Right renal pelvis (tissue), 4 donors: ENCODE measurements at regions not wholly inside any gene's neighbourhood (a gene's known extent, or its start where the extent isn't known, plus 50 kb on each side); places are given as distances from the start of the nearest gene placed in this dataset.

ENCODE experiments used
- DNase-seq, 4 donors: peaks; one replicate each; pipeline ENCODE4 v3.0.0-alpha.2; 2013; ENCODE audit warnings: low read depth in 4 of 4, low spot score in 3 of 4, missing footprints in 1 of 4

DNA sequence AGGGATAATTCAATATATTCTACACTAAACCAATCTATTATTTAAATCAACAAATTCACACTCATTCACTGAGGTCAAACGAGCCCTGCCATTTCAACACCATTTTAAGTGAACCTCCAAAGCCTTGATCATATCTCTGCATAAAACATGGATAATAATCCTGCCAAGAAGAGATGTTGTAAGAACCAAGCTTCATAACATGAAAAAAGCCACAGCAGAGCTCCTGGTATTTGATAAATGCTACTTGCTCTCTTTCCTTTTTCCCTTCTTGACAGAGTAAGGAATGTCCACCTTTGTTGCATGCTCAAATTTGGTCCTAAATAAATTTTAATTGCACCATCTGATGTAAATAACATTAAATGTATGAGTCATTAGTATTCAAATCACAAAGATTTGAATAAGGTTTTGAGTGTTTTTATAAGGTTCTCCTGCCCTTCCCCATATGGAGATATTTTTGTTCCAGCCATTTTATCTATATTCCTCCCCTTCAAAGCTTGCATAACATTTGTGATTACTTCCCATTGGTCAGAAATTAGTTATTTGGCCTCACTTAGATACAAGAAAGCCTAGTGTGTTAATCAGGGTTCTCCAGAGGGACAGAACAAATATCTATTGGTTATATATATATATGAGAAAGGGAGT lies 318.8 kb downstream of the RND3 start:
- no peak for DNase-seq

DNA sequence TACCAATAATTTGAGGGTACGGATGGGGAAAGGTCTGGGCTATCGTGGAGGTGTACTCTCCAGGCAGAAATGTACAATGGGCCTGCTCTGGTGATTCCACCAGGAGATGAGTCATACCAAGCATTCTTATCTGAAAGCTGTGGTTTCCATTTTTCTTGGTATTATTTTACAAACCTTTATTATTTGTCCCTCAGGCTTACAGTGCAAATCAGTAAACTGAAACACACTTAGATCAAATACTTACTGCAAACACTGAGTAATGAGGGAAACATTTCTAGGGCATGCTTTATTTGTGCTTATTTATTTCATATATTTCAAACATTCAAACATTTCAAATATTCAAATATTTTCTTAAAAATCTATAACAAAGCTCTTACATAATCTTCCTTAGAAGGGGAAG lies 319.8 kb downstream of the RND3 start:
- no peak for DNase-seq

DNA sequence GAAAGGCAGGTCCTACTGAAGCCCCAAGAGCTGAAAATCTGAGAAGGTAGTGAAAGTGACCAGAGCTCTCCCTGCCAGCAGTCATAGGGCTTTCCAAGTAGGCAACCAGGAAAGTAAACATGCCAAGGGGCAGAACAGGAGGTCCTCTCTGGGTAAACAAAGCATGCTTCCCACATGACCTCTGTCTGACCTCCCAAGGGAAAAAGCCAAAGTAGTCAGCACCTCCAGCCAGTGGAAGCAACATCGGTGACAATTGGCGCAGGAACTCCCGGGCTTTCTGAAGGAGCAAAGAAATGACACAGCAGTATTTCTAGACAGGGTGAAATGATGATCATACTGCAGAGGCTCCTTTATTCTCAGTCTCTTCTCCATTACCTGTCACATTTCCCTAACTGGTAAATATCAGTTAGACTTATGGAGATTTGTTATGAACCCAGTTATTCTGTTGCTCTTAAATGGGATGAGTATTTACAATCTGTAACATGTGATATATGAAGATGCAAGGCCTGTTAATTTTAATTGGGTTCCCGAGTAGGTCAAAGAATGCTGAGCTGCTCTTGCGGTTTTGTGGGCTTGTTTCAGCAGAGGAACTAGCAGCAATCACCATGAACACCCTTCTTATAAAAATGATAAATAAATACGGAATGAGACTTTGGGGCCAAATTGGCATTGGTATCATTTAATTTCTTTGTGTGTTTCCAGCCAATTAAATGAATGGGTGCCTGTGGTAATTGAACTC lies 321.0 kb downstream of the RND3 start:
- DNase-seq, result no peak

DNA sequence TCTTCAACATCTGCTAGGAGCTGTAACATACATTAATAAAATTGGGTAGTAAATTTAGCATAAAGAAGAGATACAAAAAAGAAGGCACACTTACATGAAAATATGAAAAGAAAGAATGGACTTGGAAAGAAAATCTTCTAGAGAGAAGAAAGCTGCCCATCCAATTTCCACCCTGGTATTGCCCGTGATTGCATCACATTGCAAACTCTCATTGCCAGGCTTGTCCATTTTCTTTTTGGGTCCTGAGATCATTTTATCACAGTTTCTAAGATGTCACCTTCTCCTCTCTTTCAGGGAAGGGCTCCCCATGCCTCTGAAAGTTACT lies 321.5 kb downstream of the RND3 start:
- DNase-seq, result no peak

DNA sequence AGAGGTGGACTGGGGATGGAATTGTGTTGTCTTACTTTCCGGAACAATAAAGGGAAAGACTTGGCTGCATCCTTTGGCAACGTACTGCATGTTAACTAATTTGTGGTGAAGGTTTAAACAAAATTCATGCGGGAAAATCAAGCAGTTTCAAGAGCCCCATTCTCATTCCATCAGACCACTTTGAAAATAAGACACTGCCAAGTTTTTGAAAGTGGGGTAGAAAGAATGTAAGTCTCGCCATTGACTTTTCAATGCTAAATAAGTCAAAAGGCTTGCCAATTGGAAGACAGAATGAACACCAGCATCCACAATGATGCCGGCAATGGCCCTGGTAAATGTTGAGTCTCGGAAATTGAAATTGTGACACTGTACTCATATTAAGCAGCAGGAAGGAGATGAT lies 322.0 kb downstream of the RND3 start:
- DNase-seq, result no peak

DNA sequence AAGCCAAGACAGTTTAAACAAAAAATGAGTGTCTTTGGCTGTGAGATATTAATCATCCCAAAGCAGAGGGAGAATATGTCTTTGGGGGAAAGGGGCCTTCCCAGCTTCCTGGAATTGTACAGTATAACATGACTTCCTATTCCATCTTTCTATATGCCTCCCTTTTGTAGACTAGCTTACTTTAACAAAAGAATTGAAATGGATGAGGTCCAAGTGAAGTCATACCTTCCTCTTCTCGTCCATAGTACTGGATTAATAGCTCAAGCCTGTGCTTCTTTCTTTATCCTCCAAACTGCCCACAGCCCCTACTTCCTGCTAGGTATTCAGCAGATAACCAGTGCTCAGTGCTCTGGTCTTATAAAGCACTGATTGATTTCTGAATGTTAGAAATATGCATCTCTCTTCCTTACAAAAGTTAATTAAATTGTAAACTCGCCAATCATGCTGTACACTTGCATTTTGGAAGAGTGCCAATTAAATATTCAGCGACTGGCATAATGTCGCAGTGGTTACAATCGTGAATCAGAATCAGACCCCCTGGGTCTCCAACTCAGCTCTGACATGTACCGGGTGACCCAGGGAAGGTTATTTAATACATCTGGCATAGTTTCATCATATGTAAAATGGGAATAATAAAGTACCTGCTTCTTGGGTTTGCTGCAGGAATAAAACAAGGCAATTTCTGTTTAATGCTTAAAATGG lies 325.1 kb downstream of the RND3 start:
- no peak for DNase-seq

DNA sequence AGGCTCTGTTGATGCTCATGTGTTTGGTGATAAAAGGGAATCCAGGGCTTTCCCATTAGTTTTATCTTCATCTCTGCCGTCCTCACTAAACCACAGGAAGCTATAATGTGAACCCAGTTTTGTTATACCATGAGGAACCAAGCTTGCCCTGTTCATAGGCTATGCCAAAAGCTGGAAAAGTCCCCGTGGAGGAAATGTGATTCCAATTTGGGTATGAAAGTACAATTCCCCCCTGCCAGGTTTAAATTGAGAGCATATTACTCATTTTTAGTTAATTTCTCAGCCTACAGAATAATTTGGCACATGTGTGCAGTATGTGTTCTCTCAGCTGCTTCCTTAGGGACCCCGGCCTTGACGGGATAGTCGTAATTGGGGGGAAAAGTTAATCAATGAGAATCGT lies 327.4 kb downstream of the RND3 start:
- DNase-seq, result no peak

DNA sequence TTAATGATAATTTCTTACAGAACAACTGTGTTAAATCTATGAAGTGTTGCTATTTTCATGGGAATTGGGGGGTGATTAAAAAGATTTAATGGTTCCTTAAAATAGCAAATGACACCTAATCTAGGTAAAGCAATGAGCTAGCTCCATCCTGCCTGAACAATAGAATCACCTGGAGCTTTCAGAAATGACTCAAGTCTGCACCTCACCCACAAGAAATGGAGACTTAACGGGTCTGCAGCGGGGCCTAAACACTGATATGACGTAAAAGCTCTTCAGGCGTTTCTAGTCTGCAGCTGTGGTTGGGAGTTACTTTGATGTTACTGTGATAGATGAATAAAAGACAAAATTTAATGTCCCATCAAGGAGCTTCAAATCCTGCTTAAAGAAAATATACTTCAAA lies 328.2 kb downstream of the RND3 start:
- DNase-seq, result no peak

DNA sequence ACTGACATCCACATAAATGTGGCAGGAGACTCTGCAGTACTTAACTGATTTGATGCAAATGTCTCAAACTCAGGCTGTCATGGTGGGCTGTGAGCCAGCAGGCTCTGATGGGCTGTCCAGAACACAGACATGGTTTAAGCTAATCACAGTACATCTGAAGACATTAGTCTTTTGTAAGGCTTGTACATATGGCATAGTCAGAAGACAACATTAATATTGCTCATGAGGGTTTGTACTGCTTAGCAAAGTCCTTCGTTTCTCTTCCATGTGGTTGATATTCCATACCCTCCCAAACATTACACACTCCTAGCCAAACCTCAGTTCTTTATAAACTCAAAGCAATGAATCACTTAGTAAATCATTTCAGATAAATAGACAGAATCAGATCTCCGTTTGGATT lies 330.6 kb downstream of the RND3 start:
- DNase-seq, result no peak

DNA sequence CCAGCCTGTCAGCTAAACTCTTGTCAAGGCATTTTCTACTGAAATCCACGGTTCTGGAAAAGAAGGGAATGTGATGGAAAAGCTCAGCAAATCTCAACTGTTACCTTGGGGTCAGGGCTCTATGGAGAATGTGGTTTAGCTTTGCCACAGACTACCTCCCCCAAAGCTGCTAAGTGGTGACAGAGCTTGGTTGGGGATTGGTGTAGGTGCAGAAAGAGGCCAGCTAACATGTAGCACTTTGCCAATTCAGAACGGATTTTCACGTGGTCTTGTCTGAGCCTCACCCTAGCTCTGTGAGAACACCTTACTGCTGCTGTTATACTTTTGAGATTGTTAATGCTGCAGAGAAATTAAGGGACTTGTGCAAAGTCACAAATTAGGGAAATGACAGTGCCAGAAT lies 331.1 kb downstream of the RND3 start:
- DNase-seq, result no peak

DNA sequence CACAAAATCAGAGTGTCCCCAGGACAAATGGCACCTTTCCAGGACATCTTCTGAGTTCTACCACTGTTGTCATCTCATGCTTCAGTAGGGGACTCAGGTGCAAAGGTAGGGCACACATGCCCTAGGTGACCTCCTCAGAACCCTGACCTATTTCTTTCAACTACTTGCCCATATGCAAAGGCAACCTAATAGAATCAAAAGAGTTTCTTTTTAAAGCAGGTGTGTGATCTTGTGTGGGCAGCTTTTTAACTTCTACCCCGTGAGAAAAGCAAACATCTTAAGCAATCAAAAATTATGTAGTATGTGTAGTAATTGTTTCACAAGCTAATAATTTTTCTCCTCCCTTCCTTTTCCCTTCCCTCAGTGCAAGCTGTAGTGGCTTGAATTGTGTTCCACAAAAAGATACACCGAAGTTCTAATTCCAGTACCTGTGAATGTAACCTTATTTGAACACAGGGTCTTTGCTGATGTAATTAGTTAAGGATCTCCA lies 333.1 kb downstream of the RND3 start:
- no peak for DNase-seq

DNA sequence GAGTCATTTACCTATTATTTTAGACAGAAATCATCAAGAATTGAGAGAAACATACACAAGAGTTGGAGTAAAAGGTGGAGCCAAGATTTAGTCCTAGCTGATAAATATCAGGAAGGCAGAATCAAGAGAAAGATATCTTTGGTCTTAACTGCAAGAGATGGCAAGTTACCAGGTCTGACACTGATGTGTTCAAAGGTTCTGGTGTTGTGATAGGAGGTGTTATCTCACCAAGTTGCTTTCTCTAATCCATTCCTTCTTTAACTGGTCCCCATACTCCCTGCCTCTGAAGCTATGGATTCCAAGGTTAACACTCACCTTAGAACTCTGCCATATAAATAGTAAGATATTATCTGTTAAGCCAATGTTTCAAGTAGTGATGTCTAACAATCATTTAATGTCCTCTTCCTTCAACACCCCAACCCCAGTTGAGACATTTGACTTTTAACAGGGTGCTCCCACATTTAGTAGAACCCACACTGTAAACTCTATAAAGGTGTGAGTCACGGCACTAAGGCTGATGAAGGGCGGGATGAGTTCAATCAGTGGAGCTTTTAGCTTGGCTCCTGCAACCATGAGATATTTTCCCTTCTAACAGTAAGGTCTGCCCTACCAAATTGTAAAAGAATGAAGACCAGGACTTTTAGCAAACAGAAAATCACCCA lies 333.7 kb downstream of the RND3 start:
- DNase-seq, result no peak

DNA sequence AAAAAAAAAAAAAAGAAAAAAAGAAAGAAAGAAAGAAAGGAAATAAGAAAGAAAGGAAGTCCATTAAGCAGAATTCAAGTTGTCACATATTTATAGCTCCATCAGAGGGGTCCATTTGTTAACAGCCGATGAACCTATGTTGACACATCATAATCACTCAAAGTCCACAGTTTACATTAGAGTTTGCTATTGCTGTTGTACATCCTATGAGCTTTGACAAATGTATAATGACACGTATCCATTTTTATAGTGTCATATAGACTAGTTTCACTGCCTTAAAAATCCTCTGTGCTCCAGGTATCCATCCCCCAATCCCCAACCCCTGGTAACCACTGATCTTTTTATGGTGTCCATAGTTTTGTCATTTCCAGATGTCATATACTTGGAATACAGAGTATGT lies 335.2 kb downstream of the RND3 start:
- no peak for DNase-seq

DNA sequence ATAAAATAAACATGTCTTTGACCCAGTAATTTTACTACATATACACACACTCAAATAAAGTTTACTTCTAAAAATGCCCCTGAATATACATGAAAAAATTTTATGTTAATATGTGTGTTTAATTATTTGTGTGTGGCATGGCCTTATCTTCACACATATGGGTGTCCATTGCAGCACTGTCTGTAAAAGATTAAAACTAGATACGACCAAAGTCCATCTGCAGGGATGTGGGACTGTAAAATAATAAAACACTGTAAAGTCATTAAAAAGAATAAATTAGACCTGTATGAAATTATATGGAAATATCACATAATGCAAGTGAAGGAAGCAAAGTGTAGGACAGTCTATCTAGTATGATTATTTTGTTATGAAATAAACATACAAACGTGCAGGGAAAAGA lies 337.3 kb downstream of the RND3 start:
- DNase-seq, result no peak

DNA sequence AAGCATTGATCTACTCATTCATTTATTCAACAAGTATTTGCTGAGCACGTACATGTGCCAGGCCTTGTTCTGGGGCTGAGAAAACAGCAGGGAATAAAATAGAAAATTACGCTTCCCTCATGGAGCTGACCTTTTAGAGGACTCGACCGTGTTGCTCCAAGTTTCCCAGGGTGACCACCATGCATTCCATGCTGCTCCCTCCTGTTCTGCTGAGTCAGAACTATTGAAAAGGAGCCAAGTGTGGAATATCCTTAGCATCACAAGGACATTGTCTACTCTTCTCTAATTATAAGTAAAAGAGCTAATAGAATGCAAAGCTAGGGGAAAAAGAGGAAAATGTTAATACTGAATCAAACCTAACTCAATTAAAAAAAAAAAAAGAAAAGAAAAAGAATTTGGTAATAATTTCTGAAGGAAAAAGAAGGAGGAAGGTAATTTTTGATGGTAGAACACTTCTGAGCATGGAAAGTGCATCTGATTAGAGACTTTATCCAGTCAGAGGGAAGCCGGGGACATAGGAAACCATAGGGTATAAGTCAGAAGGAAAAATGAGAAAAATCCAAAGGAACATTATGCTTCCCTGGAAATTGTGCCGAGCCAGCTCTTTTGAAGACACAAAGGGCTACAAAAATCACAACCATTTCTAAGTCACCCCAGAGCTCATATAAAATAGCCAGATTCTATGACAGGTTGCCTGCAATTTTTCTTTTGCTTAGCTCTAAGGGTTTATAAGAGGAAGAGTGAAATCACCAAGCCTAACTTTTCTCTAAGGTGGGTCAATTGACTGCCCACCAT lies 339.4 kb downstream of the RND3 start:
- no peak for DNase-seq

DNA sequence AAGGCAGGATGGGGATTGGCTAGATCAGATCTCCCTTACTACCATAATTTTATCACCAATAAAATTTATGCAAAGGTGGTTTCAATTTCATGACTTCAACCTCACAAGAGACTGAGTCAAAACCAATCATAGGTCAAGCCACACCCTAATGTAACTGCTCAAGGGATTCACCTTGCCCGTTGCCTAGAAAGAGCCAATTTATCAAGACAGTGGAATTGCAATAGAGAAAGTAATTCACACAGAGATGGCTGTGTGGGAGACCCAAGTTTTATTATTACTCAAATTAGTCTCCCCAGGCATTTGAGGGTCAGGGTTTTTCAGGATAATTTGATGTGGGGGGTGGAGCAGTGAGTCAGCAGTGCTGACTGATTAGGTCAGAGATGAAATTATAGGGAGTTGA lies 340.6 kb downstream of the RND3 start:
- DNase-seq, result no peak

DNA sequence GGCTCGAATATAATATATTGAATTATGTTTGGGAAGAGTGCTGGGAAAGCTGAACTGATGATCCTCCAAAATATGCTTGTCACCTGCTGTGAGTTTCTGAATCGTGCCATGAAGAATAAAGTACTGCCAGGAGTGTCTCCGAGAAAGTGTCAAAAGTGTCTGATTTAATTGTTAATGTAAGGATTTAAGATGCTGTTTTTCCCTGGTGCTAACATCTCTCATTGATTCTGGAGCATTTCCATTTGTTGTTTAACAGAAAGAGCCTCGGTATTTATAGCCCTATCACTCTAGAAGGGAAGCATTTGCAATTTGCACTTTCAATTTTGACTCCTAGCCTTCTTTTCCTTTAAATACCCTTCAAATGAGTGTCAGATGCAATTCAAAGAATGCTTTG lies 342.2 kb downstream of the RND3 start:
- no peak for DNase-seq

DNA sequence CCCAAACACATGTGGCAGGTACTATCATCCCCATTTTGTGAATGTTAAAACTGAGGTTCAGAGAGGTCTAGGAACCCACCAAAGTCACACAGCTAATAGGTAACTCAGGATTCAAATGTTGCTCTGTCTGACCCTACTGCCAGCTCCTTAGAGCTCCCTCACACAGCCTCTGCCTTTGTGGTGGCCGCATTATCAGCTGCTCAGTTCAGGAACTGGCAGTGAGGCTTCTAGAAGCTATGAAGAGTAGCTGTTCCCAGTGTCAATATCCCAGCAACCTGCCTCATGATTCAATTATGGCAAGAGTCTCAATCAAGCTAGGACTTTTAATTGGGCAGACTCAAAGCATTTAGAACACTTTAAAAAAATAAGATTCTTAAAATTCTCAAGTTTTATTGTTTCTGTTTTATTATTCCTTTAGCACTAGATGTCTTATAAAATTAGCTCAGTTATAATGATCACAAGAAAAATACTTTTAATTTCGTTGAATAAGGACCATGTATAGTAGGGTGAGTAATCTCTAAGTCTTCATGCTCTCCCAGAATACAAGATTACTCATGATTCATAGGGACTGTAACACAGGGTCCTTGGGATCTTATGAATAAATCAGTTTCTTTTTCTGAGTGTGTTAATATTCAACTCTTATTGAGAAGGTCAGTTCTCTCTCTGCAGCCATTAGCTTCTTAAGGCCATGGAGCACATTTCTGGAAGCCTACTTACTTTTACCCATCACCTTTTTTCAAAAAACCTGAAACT lies 342.7 kb downstream of the RND3 start:
- no peak for DNase-seq

DNA sequence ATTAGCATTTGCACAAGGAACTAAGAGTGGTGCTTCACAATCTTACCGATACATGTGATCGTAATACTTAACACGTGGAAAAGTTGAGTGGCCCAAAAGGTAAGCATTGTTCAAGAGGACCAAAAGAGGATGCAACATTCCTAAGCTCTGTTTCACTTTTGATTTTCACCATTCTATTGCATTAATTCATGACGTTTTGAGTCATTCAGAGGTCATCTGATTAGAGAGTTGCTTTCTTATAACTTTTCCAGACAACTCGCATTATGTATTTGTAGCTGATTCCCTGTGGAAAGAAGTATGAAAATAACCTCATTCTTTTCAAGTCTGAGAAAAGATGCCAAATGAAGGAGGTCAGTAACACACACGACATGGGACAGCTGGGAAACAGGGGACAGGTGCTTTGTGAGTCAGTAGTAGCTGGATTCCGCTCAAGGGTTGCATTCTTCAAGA lies 344.4 kb downstream of the RND3 start:
- no peak for DNase-seq

DNA sequence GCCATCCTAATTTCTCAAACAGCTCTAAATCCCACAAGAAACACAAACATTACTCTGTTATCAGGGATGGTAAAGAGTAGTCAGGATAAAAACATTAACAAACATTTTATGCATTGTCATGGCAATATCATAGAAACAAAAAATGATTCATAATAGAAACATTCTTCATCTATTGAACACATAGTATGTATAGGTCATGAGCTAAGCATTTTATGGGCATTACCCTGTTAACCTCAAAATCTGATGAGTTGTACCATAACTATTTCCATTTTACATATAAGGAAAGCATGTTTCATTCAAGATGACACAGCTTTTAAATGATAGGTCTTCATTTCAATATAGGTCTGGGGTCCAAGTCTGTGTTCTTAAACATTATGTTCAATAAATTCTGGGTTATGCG lies 344.9 kb downstream of the RND3 start:
- DNase-seq, result no peak
